Mammary epithelial cell (primary cell): ENCODE measurements at regions not wholly inside any gene's neighbourhood (a gene's known extent, or its start where the extent isn't known, plus 50 kb on each side); places are given as distances from the start of the nearest gene placed in this dataset.

ENCODE experiments used
- CTCF ChIP-seq, 2 donors: IDR thresholded peaks in 1 of 2; conservative IDR thresholded peaks in 1 of 2; 2 replicates each; pipeline ENCODE4 v1.5.1; 2011 to 2012; ENCODE audit warnings: inconsistent platforms in 2 of 2, low read length in 2 of 2, mild to moderate bottlenecking in 2 of 2, control low read depth in 1 of 2, low read depth in 1 of 2; ENCODE audit not compliant: insufficient read depth in 1 of 2; ENCODE audit errors: extremely low read depth in 1 of 2
- EZH2 ChIP-seq: IDR thresholded peaks from 2 replicates; pipeline ENCODE4 v1.6.1; 2012; ENCODE audit warnings: low read length, inconsistent platforms, borderline replicate concordance

- TF ChIP-seq EZH2 (no peak), CTCF (conservative IDR thresholded peaks at IDR 0.05 in 1 of 2, IDR thresholded peaks at IDR 0.05 in 1 of 2; ENCODE audit: extremely low read depth in 1 of 2, insufficient read depth in 1 of 2, low read depth in 1 of 2, low read length in 2 of 2) (no peak)
Observed at GRCh38 chr3:76199382-76199781, 414.0 kb upstream of the ZNF717 start.
